ENCODE measurements at regions not wholly inside any gene's neighbourhood (a gene's known extent, or its start where the extent isn't known, plus 50 kb on each side); places are given as distances from the start of the nearest gene placed in this dataset.

- TF ChIP-seq MAX (IDR thresholded peaks at IDR 0.05) (no peak), EGR1 (IDR thresholded peaks at IDR 0.05; ENCODE audit: borderline replicate concordance, low read depth, low read length) (no peak), SIN3A (conservative IDR thresholded peaks at IDR 0.05 in 1 of 2, IDR thresholded peaks at IDR 0.05 in 1 of 2; ENCODE audit: low read depth in 1 of 2, low read length in 2 of 2) (no peak), PHF8 (conservative IDR thresholded peaks at IDR 0.05; ENCODE audit: low read depth, low read length) (no peak), CHD1 (IDR thresholded peaks at IDR 0.05; ENCODE audit: low read depth, low read length) (no peak), RAD21 (IDR thresholded peaks at IDR 0.05 in 1 of 2, conservative IDR thresholded peaks at IDR 0.05 in 1 of 2; ENCODE audit: low read depth in 2 of 2, low read length in 2 of 2) (peak; percentile 54 to 69), SRF (IDR thresholded peaks at IDR 0.05; ENCODE audit: low read depth, low read length) (no peak), BCL11A (IDR thresholded peaks at IDR 0.05; ENCODE audit: low read depth in 2 of 2, low read length in 2 of 2) (no peak)
Observed at GRCh38 chrX:17242470-17242869, 132.5 kb upstream of the NHS start (continued).

Measured in H1 (cell line).